GM12878 (cell line): ENCODE measurements at regions not wholly inside any gene's neighbourhood (a gene's known extent, or its start where the extent isn't known, plus 50 kb on each side); places are given as distances from the start of the nearest gene placed in this dataset.

Experiments used
- ATAC-seq: fragments of 200-7000 bp; cut with Tn5 transposase; 3 replicates; pipeline ENCODE4 v1.9.1; 2020; ENCODE audit warnings: mild to moderate bottlenecking, moderate library complexity
- BruUV-seq: library from RNA; stranded (reverse); fragments of 400-500 nt; replicated peaks from 2 replicates; lab custom pipeline; 2021; lab: Mats Ljungman, UMichigan
- CTCF ChIA-PET: fragments of 300-600 bp; sonication (Branson Sonifier 250); formaldehyde crosslinking; extraction: SDS; loops from one replicate; lab custom pipeline; 2021; ENCODE audit warnings: inconsistent platforms; lab: Yijun Ruan, JAX
- POLR2A ChIA-PET: fragments of 350-600 bp; formaldehyde crosslinking; extraction: SDS; loops from one replicate; lab custom pipeline; 2021; ENCODE audit warnings: inconsistent platforms; lab: Charles Lee
- RAD21 ChIA-PET: fragments of 300-600 bp; sonication (Branson Sonifier 250); formaldehyde crosslinking; loops from one replicate; lab custom pipeline; 2023; ENCODE audit warnings: antibody characterized with exemption; ENCODE audit not compliant: unreplicated experiment; lab: Charles Lee
- SMC1A ChIA-PET: fragments of 300-600 bp; sonication (Branson Sonifier 250); formaldehyde crosslinking; loops from one replicate; lab custom pipeline; 2023; ENCODE audit not compliant: unreplicated experiment, uncharacterized antibody; lab: Charles Lee
- DNase-seq: peaks from one replicate; pipeline ENCODE4 v3.0.0-alpha.2; 2011; ENCODE audit warnings: low read depth, low spot score
- FAIRE-seq: peaks from 3 replicates; lab custom pipeline; 2011; peaks lifted over from hg19 to GRCh38; lab: Jason Lieb, UNC
- H2AFZ ChIP-seq: 2 replicates; pipeline ENCODE4 v1.6.0; 2011; ENCODE audit warnings: low read depth, low read length, control low read depth; ENCODE audit not compliant: control insufficient read depth
- H3K27ac ChIP-seq: 2 replicates; pipeline ENCODE4 v1.5.1; 2011; ENCODE audit warnings: control low read depth; ENCODE audit not compliant: control insufficient read depth, insufficient read depth
- H3K27me3 ChIP-seq, 2 experiments: replicated peaks in 1 of 2; 2 replicates each; pipeline versions ENCODE4 v1.6.0 to v1.6.1; 2011; ENCODE audit warnings: low read length in 1 of 2; ENCODE audit not compliant: control insufficient read depth in 2 of 2, insufficient read depth in 2 of 2
- H3K36me3 ChIP-seq, 2 experiments: 2 replicates each; pipeline ENCODE4 v1.5.1; 2011; ENCODE audit warnings: low read length in 1 of 2; ENCODE audit not compliant: control insufficient read depth in 2 of 2, insufficient read depth in 2 of 2
- H3K4me1 ChIP-seq: 2 replicates; pipeline ENCODE4 v1.6.1; 2011; ENCODE audit warnings: mild to moderate bottlenecking, low read length, moderate library complexity, mixed read lengths; ENCODE audit not compliant: control insufficient read depth, insufficient read depth
- H3K4me2 ChIP-seq: 2 replicates; pipeline ENCODE4 v1.6.0; 2011; ENCODE audit warnings: control low read depth; ENCODE audit not compliant: control insufficient read depth, insufficient read depth
- H3K4me3 ChIP-seq: fragments of 200-600 bp; sonication (generic); 2 replicates; pipeline ENCODE4 v1.5.1; 2016
- H3K79me2 ChIP-seq: 2 replicates; pipeline ENCODE4 v1.6.0; 2011; ENCODE audit warnings: low read length; ENCODE audit not compliant: control insufficient read depth, insufficient read depth
- H3K9ac ChIP-seq: 2 replicates; pipeline ENCODE4 v1.8.0; 2011; ENCODE audit warnings: low read length, control low read depth, mixed read lengths; ENCODE audit not compliant: control insufficient read depth, insufficient read depth
- H3K9me3 ChIP-seq: replicated peaks from 3 replicates; pipeline ENCODE4 v1.5.1; 2011; ENCODE audit warnings: mild to moderate bottlenecking, low read length; ENCODE audit not compliant: control insufficient read depth, insufficient read depth
- H4K20me1 ChIP-seq: 2 replicates; pipeline ENCODE4 v1.6.0; 2011; ENCODE audit not compliant: control insufficient read depth, insufficient read depth
- ATF2 ChIP-seq: IDR thresholded peaks from 2 replicates; pipeline ENCODE4 v1.6.1; 2012; ENCODE audit warnings: low read length, inconsistent platforms
- ATF7 ChIP-seq: fragments of 450-650 bp; IDR thresholded peaks from 2 replicates; pipeline ENCODE4 v1.6.1; 2016; ENCODE audit warnings: low read depth, mild to moderate bottlenecking
- BHLHE40 ChIP-seq, 2 experiments: fragments of 450-650 bp in 1 of 2; IDR thresholded peaks; 2 replicates each; pipeline ENCODE4 v1.6.1; 2011 to 2017; ENCODE audit warnings: low read depth in 2 of 2, borderline replicate concordance in 1 of 2, improper control_type of control experiment in 1 of 2, low read length in 1 of 2, mild to moderate bottlenecking in 1 of 2
- CREB1 ChIP-seq: IDR thresholded peaks from 2 replicates; pipeline ENCODE4 v1.6.1; 2012; ENCODE audit warnings: low read depth, mild to moderate bottlenecking, inconsistent platforms
- CREM ChIP-seq: IDR thresholded peaks from 2 replicates; pipeline ENCODE4 v1.6.1; 2014; ENCODE audit warnings: antibody characterized with exemption, low read depth
- HDGF ChIP-seq: fragments of 450-650 bp; IDR thresholded peaks from 2 replicates; pipeline ENCODE4 v1.6.1; 2016; ENCODE audit warnings: antibody characterized with exemption
- KAT2A ChIP-seq: conservative IDR thresholded peaks from 2 replicates; pipeline ENCODE4 v1.6.1; 2011; ENCODE audit warnings: low read depth, low read length; ENCODE audit not compliant: control insufficient read depth
- LARP7 ChIP-seq: fragments of 450-650 bp; IDR thresholded peaks from 2 replicates; pipeline ENCODE4 v1.6.1; 2017; ENCODE audit warnings: mild to moderate bottlenecking
- MAX ChIP-seq: IDR thresholded peaks from 2 replicates; pipeline ENCODE4 v1.6.1; 2012; ENCODE audit warnings: low read depth, low read length, improper control_type of control experiment
- MTA2 ChIP-seq: fragments of 450-650 bp; IDR thresholded peaks from 2 replicates; pipeline ENCODE4 v1.6.1; 2016; ENCODE audit warnings: low read depth, mild to moderate bottlenecking, moderate library complexity
- MYC ChIP-seq: IDR thresholded peaks from 2 replicates; pipeline ENCODE4 v1.6.1; 2011; ENCODE audit warnings: mild to moderate bottlenecking, low read length, moderate library complexity, inconsistent platforms; ENCODE audit not compliant: insufficient read depth, insufficient replicate concordance, insufficient read length, severe bottlenecking
- NFIC ChIP-seq: IDR thresholded peaks from 2 replicates; pipeline ENCODE4 v1.6.1; 2012; ENCODE audit warnings: low read depth, mild to moderate bottlenecking, inconsistent platforms, low read length, moderate library complexity
- NR2C2 ChIP-seq: IDR thresholded peaks from 2 replicates; pipeline ENCODE4 v1.6.1; 2011; ENCODE audit warnings: borderline replicate concordance, low read depth; ENCODE audit not compliant: control insufficient read depth, insufficient read length
- SP1 ChIP-seq: IDR thresholded peaks from one replicate; pipeline ENCODE4 v1.6.1; 2011; ENCODE audit warnings: low read depth, low read length
- STAT3 ChIP-seq: IDR thresholded peaks from 2 replicates; pipeline ENCODE4 v1.6.1; 2011; ENCODE audit warnings: low read depth, low read length, improper control_type of control experiment
- TBL1XR1 ChIP-seq: IDR thresholded peaks from 2 replicates; pipeline ENCODE4 v1.6.1; 2012; ENCODE audit warnings: low read depth, low read length, improper control_type of control experiment
- ZBTB40 ChIP-seq: fragments of 450-650 bp; IDR thresholded peaks from 2 replicates; pipeline ENCODE4 v1.6.1; 2016; ENCODE audit warnings: mild to moderate bottlenecking, moderate library complexity, borderline replicate concordance
- ZNF217 ChIP-seq: fragments of 450-650 bp; IDR thresholded peaks from 2 replicates; pipeline ENCODE4 v1.6.1; 2017; ENCODE audit warnings: antibody characterized with exemption, mild to moderate bottlenecking
- ZNF384 ChIP-seq: IDR thresholded peaks from 2 replicates; pipeline ENCODE4 v1.6.1; 2012; ENCODE audit warnings: low read depth, mild to moderate bottlenecking, low read length, improper control_type of control experiment, borderline replicate concordance
- ZNF622 ChIP-seq: fragments of 450-650 bp; IDR thresholded peaks from 2 replicates; pipeline ENCODE4 v1.6.1; 2017; ENCODE audit warnings: mild to moderate bottlenecking, inconsistent platforms
- ZSCAN29 ChIP-seq: fragments of 450-650 bp; IDR thresholded peaks from 2 replicates; pipeline ENCODE4 v1.6.1; 2017; ENCODE audit warnings: mild to moderate bottlenecking, moderate library complexity
- WGBS: methylation state at CpG from one replicate; pipeline ENCODE4 v1.1.6; 2016; ENCODE audit warnings: low lambda C conversion rate; ENCODE audit not compliant: insufficient replicate concordance, insufficient coverage; ENCODE audit errors: missing lambda C conversion rate; 5-methylcytosine and 5-hydroxymethylcytosine counted together
- in situ Hi-C: fragments of 300-500 bp; cut with MboI; formaldehyde crosslinking; loops from 9 replicates; pipeline ENCODE4 v1.14.3; 2018; ENCODE audit warnings: mixed read lengths
- intact Hi-C: fragments of 100-400 bp; cut with micrococcal nuclease; formaldehyde crosslinking; loops from one replicate; pipeline ENCODE4 v1.14.2; 2022; ENCODE audit not compliant: unreplicated experiment

GRCh38 chr2:220451438-220451837, 824.0 kb downstream of the SLC4A3 start (continued):
- TF ChIP-seq BHLHE40 (IDR thresholded peaks at IDR 0.05; ENCODE audit: borderline replicate concordance in 1 of 2, low read depth in 2 of 2, low read length in 1 of 2) (no peak), STAT3 (no peak), MYC (no peak), ZSCAN29 (no peak), MAX (no peak), ATF7 (no peak)

- no peaks in the 10 kb centered on the region for H4K20me1 ChIP-seq
- FAIRE-seq (no peak), ATAC-seq (no peak), DNase-seq (no peak)
- ChIA-PET POLR2A (no interaction called here), RAD21 (no interaction called here), SMC1A (no interaction called here), CTCF (no interaction called here)
- no peaks in the 10 kb centered on the region for H3K79me2 ChIP-seq
- no peak overlapping the region for H3K9ac ChIP-seq
- no peak overlapping the region for H2AFZ ChIP-seq
- WGBS = 0% methylated on average over 2 of the region's 2 CpGs
- intact Hi-C loops (no loop called here), in situ Hi-C loops (no loop called here)
- no peak overlapping the region for H3K4me3 ChIP-seq
- no peak overlapping the region for H3K4me2 ChIP-seq
- H3K27me3 ChIP-seq = no peaks in the 10 kb centered on the region
- no TSS peak for BruUV-seq
- no peaks in the 10 kb centered on the region for H3K9me3 ChIP-seq
- no peak overlapping the region for H3K27ac ChIP-seq
- H3K36me3 ChIP-seq = no peaks in the 10 kb centered on the region
- no peaks in the 10 kb centered on the region for H3K4me1 ChIP-seq
- TF ChIP-seq ZNF622 (no peak), KAT2A (no peak), SP1 (no peak), ZNF217 (no peak), TBL1XR1 (no peak), NFIC (no peak), ZBTB40 (no peak), LARP7 (no peak), CREM (no peak), HDGF (no peak), NR2C2 (no peak), CREB1 (no peak), ATF2 (no peak), ZNF384 (no peak), MTA2 (no peak)
These were observed 825.1 kb downstream of the SLC4A3 start for GRCh38 chr2:220452561-220452960.
